Trophoblast cell (in vitro differentiated cells and primary cell): ENCODE measurements at regions not wholly inside any gene's neighbourhood (a gene's known extent, or its start where the extent isn't known, plus 50 kb on each side); places are given as distances from the start of the nearest gene placed in this dataset.

Experiments used
- DNase-seq, 2 donors: peaks; one replicate each; pipeline ENCODE4 v3.0.0-alpha.2; 2016
- H2AFZ ChIP-seq: 2 replicates; pipeline ENCODE4 v1.6.1; 2013; ENCODE audit warnings: low read length, moderate library complexity, mild to moderate bottlenecking; ENCODE audit not compliant: insufficient read depth, poor library complexity
- H2AK5ac ChIP-seq: 2 replicates; pipeline ENCODE4 v1.6.1; 2013; ENCODE audit warnings: mild to moderate bottlenecking, low read length
- H2BK120ac ChIP-seq: 2 replicates; pipeline ENCODE4 v1.6.1; 2013; ENCODE audit warnings: low read length, mild to moderate bottlenecking, moderate library complexity; ENCODE audit not compliant: insufficient read depth, poor library complexity
- H2BK12ac ChIP-seq: 2 replicates; pipeline ENCODE4 v1.6.1; 2013; ENCODE audit warnings: mild to moderate bottlenecking, low read length, moderate library complexity
- H2BK5ac ChIP-seq: 2 replicates; pipeline ENCODE4 v1.6.1; 2013; ENCODE audit warnings: low read length, low read depth, moderate library complexity, mild to moderate bottlenecking; ENCODE audit not compliant: poor library complexity
- H3K14ac ChIP-seq: 2 replicates; pipeline ENCODE4 v1.6.1; 2013; ENCODE audit warnings: mild to moderate bottlenecking, low read length
- H3K18ac ChIP-seq: 2 replicates; pipeline ENCODE4 v1.6.1; 2013; ENCODE audit warnings: mild to moderate bottlenecking, low read length
- H3K23ac ChIP-seq: 2 replicates; pipeline ENCODE4 v1.6.1; 2013; ENCODE audit warnings: low read length
- H3K27ac ChIP-seq: 2 replicates; pipeline ENCODE4 v1.5.1; 2013; ENCODE audit warnings: low read depth, mild to moderate bottlenecking, inconsistent platforms, low read length, moderate library complexity
- H3K27me3 ChIP-seq: 2 replicates; pipeline ENCODE4 v1.6.1; 2013; ENCODE audit warnings: inconsistent platforms, mild to moderate bottlenecking, low read length, moderate library complexity; ENCODE audit not compliant: insufficient read depth
- H3K36me3 ChIP-seq, 2 experiments: 1 replicate in 1 of 2; 2 replicates in 1 of 2; pipeline ENCODE4 v1.6.1; 2013; ENCODE audit warnings: low read length in 2 of 2, mild to moderate bottlenecking in 2 of 2, moderate library complexity in 1 of 2; ENCODE audit not compliant: insufficient read depth in 2 of 2, control insufficient read depth in 1 of 2
- H3K4ac ChIP-seq: 2 replicates; pipeline ENCODE4 v1.6.1; 2013; ENCODE audit warnings: low read depth, mild to moderate bottlenecking, low read length, moderate library complexity
- H3K4me1 ChIP-seq, 2 experiments: 1 replicate in 1 of 2; 2 replicates in 1 of 2; pipeline ENCODE4 v1.6.1; 2013; ENCODE audit warnings: low read length in 2 of 2, mild to moderate bottlenecking in 2 of 2, moderate library complexity in 1 of 2; ENCODE audit not compliant: insufficient read depth in 2 of 2, control insufficient read depth in 1 of 2
- H3K4me2 ChIP-seq: 2 replicates; pipeline ENCODE4 v1.6.1; 2013; ENCODE audit warnings: inconsistent platforms, mild to moderate bottlenecking, low read length, moderate library complexity
- H3K4me3 ChIP-seq: 2 replicates; pipeline ENCODE4 v1.5.1; 2013; ENCODE audit warnings: mild to moderate bottlenecking, low read depth, low read length, inconsistent platforms
- H3K79me1 ChIP-seq: one replicate; pipeline ENCODE4 v1.6.1; 2013; ENCODE audit warnings: low read length
- H3K79me2 ChIP-seq: 2 replicates; pipeline ENCODE4 v1.6.1; 2013; ENCODE audit warnings: low read length, mild to moderate bottlenecking; ENCODE audit not compliant: control insufficient read depth, insufficient read depth, poor library complexity
- H3K9ac ChIP-seq: 2 replicates; pipeline ENCODE4 v1.6.1; 2013; ENCODE audit warnings: mild to moderate bottlenecking, low read length
- H3K9me3 ChIP-seq: 2 replicates; pipeline ENCODE4 v1.6.1; 2013; ENCODE audit warnings: low read depth, mild to moderate bottlenecking, control low read depth, inconsistent platforms, low read length; ENCODE audit not compliant: insufficient read depth
- H4K12ac ChIP-seq: 2 replicates; pipeline ENCODE4 v1.6.1; 2013; ENCODE audit warnings: low read depth, mild to moderate bottlenecking, low read length, moderate library complexity
- H4K8ac ChIP-seq: 2 replicates; pipeline ENCODE4 v1.6.1; 2013; ENCODE audit warnings: low read depth, mild to moderate bottlenecking, low read length, moderate library complexity
- H4K91ac ChIP-seq: one replicate; pipeline ENCODE4 v1.6.1; 2013; ENCODE audit warnings: low read depth, mild to moderate bottlenecking, low read length, moderate library complexity
- WGBS: extraction: QIAGEN DNeasy Blood & Tissue Kit; methylation state at CpG from one replicate; pipeline ENCODE4 v1.1.7; 2013; ENCODE audit warnings: missing lambda C conversion rate; ENCODE audit not compliant: insufficient read length, insufficient coverage; ENCODE audit errors: extremely low coverage; 5-methylcytosine and 5-hydroxymethylcytosine counted together

- no peak overlapping the region for H3K4me3 ChIP-seq
- H4K12ac ChIP-seq, result no peak overlapping the region
- H3K36me3 ChIP-seq, result no peaks in the 10 kb centered on the region
- no peak overlapping the region for H4K8ac ChIP-seq
- no CpG with 5 or more reads among the region's 3 CpGs for WGBS
- no peak overlapping the region for H3K23ac ChIP-seq
- no peak overlapping the region for H2AFZ ChIP-seq
- H3K9ac ChIP-seq, result no peak overlapping the region
- H4K91ac ChIP-seq, result no peak overlapping the region
- H3K79me2 ChIP-seq, result no peaks in the 10 kb centered on the region
- H3K27ac ChIP-seq, result no peak overlapping the region
- no peaks in the 10 kb centered on the region for H3K9me3 ChIP-seq
- H2BK120ac ChIP-seq, result no peak overlapping the region
- H3K79me1 ChIP-seq, result no peaks in the 10 kb centered on the region
- no peak overlapping the region for H2BK12ac ChIP-seq
- no peak overlapping the region for H3K4ac ChIP-seq
- H3K14ac ChIP-seq, result no peak overlapping the region
- no peak overlapping the region for H2AK5ac ChIP-seq
- H3K27me3 ChIP-seq, result no peaks in the 10 kb centered on the region
- peaks cover 0 to 3% of the 10 kb centered on the region in 2 experiments for H3K4me1 ChIP-seq
- DNase-seq, result no peak
- H2BK5ac ChIP-seq, result no peak overlapping the region
- no peak overlapping the region for H3K18ac ChIP-seq
- no peak overlapping the region for H3K4me2 ChIP-seq
Measured at GRCh38 chr2:59996855-59997254, 556.6 kb downstream of the BCL11A start.

DNA sequence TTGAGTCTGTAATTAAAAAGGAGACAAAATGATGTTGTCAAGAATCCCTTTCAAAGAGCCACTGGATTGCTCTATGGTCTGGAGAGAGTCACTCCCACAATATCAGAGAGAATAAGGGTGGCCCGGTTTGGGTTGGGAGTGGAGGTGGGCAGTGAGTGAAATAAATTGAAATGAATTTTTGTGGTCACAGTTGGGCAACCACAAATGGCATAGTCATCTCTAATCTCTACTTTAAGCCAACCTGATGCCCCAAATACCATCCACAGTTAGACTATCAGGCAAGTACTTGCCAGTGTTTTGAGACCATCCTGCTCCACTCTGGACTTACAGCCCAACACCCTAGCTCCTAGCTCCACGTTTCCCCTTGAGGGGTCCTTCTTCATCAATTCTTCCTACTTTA is 559.7 kb downstream of the BCL11A start:
- H3K18ac ChIP-seq, result no peak overlapping the region
- no peak overlapping the region for H3K4me3 ChIP-seq
- no CpG with 5 or more reads among the region's 2 CpGs for WGBS

GRCh38 chr2:59988341-59988740 is 565.1 kb downstream of the BCL11A start:
- Histone ChIP-seq H3K18ac (no peak overlapping the region), H4K8ac (no peak overlapping the region), H3K14ac (no peak overlapping the region), H3K4me1 (no peaks in the 10 kb centered on the region), H3K23ac (no peak overlapping the region), H3K4ac (no peak overlapping the region), H3K27me3 (no peaks in the 10 kb centered on the region), H2BK120ac (no peak overlapping the region), H3K4me2 (no peak overlapping the region), H3K9me3 (no peaks in the 10 kb centered on the region), H4K12ac (no peak overlapping the region), H3K36me3 (no peaks in the 10 kb centered on the region), H2BK5ac (no peak overlapping the region), H2BK12ac (no peak overlapping the region), H4K91ac (no peak overlapping the region), H2AK5ac (no peak overlapping the region), H3K27ac (no peak overlapping the region), H3K4me3 (no peak overlapping the region), H3K79me2 (no peaks in the 10 kb centered on the region), H3K9ac (no peak overlapping the region), H2AFZ (no peak overlapping the region), H3K79me1 (no peaks in the 10 kb centered on the region)
- DNase-seq, result no peak

More for the DNA sequence above, 559.7 kb downstream of the BCL11A start:
- H3K79me1 ChIP-seq, result no peaks in the 10 kb centered on the region
- H3K9me3 ChIP-seq, result no peaks in the 10 kb centered on the region
- H2BK12ac ChIP-seq, result no peak overlapping the region
- no peak overlapping the region for H3K27ac ChIP-seq
- no peak overlapping the region for H3K4ac ChIP-seq
- no peaks in the 10 kb centered on the region for H3K36me3 ChIP-seq
- no peak overlapping the region for H3K23ac ChIP-seq
- H4K12ac ChIP-seq, result no peak overlapping the region
- H4K91ac ChIP-seq, result no peak overlapping the region
- DNase-seq, result no peak
- no peak overlapping the region for H3K9ac ChIP-seq
- no peak overlapping the region for H4K8ac ChIP-seq
- no peaks in the 10 kb centered on the region for H3K27me3 ChIP-seq
- no peak overlapping the region for H3K4me2 ChIP-seq
- H2AK5ac ChIP-seq, result no peak overlapping the region
- peaks cover 0 to 3% of the 10 kb centered on the region in 2 experiments for H3K4me1 ChIP-seq
- H2BK120ac ChIP-seq, result no peak overlapping the region
- H3K14ac ChIP-seq, result no peak overlapping the region
- no peak overlapping the region for H2BK5ac ChIP-seq
- H2AFZ ChIP-seq, result no peak overlapping the region
- H3K79me2 ChIP-seq, result no peaks in the 10 kb centered on the region

- no peak overlapping the region for H4K12ac ChIP-seq
- H2BK5ac ChIP-seq, result no peak overlapping the region
- no peak overlapping the region for H2BK12ac ChIP-seq
- H3K4ac ChIP-seq, result no peak overlapping the region
- no peak overlapping the region for H4K91ac ChIP-seq
- H3K4me3 ChIP-seq, result no peak overlapping the region
- no peak for DNase-seq
- no peak overlapping the region for H2AK5ac ChIP-seq
- no CpG with 5 or more reads among the region's 4 CpGs for WGBS
- no peak overlapping the region for H2BK120ac ChIP-seq
- H4K8ac ChIP-seq, result no peak overlapping the region
- H3K4me2 ChIP-seq, result no peak overlapping the region
- H3K18ac ChIP-seq, result no peak overlapping the region
- no peaks in the 10 kb centered on the region for H3K79me2 ChIP-seq
- H3K27ac ChIP-seq, result no peak overlapping the region
- H3K4me1 ChIP-seq, result no peaks in the 10 kb centered on the region
- H3K36me3 ChIP-seq, result no peaks in the 10 kb centered on the region
- no peak overlapping the region for H3K23ac ChIP-seq
- H3K9ac ChIP-seq, result no peak overlapping the region
- no peaks in the 10 kb centered on the region for H3K9me3 ChIP-seq
- H3K14ac ChIP-seq, result no peak overlapping the region
- no peaks in the 10 kb centered on the region for H3K79me1 ChIP-seq
- H2AFZ ChIP-seq, result no peak overlapping the region
- H3K27me3 ChIP-seq, result no peaks in the 10 kb centered on the region
Measured at GRCh38 chr2:59986511-59986910, 566.9 kb downstream of the BCL11A start.
